ENCODE measurements at regions not wholly inside any gene's neighbourhood (a gene's known extent, or its start where the extent isn't known, plus 50 kb on each side); places are given as distances from the start of the nearest gene placed in this dataset.

DNA sequence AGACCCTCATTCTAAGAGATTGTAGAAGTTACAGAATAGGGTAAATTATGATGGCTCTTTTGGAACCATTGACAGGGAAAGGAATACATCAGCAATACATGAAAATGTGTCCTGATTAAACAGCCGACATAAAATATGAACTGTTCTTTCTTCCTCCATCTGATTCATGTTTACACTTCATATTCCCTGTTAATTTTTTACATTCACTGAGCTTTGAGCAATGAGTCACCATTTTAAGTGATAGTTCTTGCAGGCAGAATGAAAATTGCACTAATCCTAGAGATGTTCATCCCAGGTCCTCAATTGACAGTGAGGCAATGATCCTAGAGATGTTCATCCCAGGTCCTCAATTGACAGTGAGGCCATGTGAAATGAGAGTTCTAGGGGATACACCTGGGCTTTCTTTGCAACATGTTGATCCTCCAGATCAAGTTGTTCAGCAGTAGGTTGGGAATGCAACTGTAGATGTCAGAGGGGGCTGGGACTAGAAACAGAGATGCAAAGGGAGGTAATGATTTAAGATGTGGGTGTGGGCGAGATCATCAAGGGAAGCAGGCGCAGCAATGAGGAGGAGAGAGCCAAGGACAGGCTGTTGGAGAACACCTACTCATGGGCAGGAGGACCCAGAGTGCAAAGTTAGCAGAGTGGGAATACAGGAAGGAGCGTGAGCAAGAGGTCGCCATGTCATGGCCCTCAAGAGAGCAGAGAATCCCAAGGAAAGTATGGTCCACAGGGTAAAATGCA, 138.7 kb downstream of the ZNF365 start:
- Histone ChIP-seq H3K4me1 (ENCODE audit: control insufficient read depth in 1 of 2, insufficient read depth in 2 of 2, low read depth in 1 of 2, low read length in 1 of 2) (no peaks in the 10 kb centered on the region), H3K27me3 (ENCODE audit: insufficient read depth) (no peaks in the 10 kb centered on the region), H3K9ac (no peak overlapping the region), H4K20me1 (ENCODE audit: insufficient read depth) (no peaks in the 10 kb centered on the region), H3K27ac (ENCODE audit: low read depth in 2 of 2, low read length in 1 of 2) (no peak overlapping the region), H3K9me2 (no peaks in the 10 kb centered on the region), H3K79me2 (ENCODE audit: insufficient read depth) (no peaks in the 10 kb centered on the region), H3K36me3 (replicated peaks in 1 of 2; ENCODE audit: control insufficient read depth in 1 of 2, insufficient read depth in 2 of 2, low read length in 1 of 2) (no peaks in the 10 kb centered on the region), H3F3A (replicated peaks; ENCODE audit: insufficient read depth) (no peaks in the 10 kb centered on the region), H3K4me3 (ENCODE audit: low read depth in 2 of 2, low read length in 1 of 2) (no peak overlapping the region), H3K4me2 (no peak overlapping the region), H3K9me3 (no peaks in the 10 kb centered on the region), H2AFZ (ENCODE audit: low read depth) (no peak overlapping the region)
- ChIA-PET CTCF (no interaction called here), POLR2A (no interaction called here)
- TF ChIP-seq, protein P1, sequence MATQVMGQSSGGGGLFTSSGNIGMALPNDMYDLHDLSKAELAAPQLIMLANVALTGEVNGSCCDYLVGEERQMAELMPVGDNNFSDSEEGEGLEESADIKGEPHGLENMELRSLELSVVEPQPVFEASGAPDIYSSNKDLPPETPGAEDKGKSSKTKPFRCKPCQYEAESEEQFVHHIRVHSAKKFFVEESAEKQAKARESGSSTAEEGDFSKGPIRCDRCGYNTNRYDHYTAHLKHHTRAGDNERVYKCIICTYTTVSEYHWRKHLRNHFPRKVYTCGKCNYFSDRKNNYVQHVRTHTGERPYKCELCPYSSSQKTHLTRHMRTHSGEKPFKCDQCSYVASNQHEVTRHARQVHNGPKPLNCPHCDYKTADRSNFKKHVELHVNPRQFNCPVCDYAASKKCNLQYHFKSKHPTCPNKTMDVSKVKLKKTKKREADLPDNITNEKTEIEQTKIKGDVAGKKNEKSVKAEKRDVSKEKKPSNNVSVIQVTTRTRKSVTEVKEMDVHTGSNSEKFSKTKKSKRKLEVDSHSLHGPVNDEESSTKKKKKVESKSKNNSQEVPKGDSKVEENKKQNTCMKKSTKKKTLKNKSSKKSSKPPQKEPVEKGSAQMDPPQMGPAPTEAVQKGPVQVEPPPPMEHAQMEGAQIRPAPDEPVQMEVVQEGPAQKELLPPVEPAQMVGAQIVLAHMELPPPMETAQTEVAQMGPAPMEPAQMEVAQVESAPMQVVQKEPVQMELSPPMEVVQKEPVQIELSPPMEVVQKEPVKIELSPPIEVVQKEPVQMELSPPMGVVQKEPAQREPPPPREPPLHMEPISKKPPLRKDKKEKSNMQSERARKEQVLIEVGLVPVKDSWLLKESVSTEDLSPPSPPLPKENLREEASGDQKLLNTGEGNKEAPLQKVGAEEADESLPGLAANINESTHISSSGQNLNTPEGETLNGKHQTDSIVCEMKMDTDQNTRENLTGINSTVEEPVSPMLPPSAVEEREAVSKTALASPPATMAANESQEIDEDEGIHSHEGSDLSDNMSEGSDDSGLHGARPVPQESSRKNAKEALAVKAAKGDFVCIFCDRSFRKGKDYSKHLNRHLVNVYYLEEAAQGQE (IDR thresholded peaks at IDR 0.05; ENCODE audit: low read depth, low read length) = no peak
- TF ChIP-seq, protein P2, sequence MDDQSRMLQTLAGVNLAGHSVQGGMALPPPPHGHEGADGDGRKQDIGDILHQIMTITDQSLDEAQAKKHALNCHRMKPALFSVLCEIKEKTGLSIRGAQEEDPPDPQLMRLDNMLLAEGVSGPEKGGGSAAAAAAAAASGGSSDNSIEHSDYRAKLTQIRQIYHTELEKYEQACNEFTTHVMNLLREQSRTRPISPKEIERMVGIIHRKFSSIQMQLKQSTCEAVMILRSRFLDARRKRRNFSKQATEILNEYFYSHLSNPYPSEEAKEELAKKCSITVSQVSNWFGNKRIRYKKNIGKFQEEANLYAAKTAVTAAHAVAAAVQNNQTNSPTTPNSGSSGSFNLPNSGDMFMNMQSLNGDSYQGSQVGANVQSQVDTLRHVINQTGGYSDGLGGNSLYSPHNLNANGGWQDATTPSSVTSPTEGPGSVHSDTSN (IDR thresholded peaks at IDR 0.05) = no peak
- TF ChIP-seq NRF1 (IDR thresholded peaks at IDR 0.05; ENCODE audit: low read depth, low read length) (no peak), RAD21 (IDR thresholded peaks at IDR 0.05; ENCODE audit: low read length) (no peak), TAF1 (IDR thresholded peaks at IDR 0.05; ENCODE audit: borderline replicate concordance, low read depth, low read length) (no peak), RFX5 (IDR thresholded peaks at IDR 0.05; ENCODE audit: low read length) (no peak), YY1 (IDR thresholded peaks at IDR 0.05; ENCODE audit: low read depth) (no peak), FOXM1 (IDR thresholded peaks at IDR 0.05; ENCODE audit: low read depth) (no peak)
- 75% methylated on average over 5 of the region's 5 CpGs for WGBS (ENCODE audit: low lambda C conversion rate)
- no peak for DNase-seq

DNA sequence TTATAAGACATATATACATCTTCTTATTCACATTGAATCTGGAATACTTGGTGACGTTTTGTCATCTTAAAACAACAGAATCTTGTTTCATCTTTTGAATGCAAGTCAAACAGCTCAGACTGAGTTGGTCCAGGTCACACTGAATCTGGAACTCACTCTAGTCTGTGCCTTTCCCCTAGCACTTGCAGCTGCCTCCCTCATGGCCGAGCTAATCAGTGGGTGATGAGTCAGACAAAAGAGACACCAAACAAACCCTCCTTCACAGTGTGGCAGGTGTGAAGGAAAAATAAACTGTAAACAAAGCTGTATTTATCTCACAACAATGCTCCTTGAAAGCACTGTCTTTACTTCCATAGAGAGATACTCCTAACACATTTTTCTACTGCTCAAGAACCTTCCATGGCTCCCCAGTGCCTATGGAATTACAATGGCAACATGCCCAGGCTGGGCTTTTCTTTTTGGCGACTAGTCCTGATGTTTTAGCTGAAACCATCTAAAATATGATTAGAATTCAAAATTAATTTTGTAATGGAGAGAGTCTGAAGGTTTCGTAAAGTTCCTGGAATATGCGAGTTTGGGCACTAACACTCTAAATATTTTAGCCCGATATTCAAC, 140.0 kb downstream of the ZNF365 start:
- no peak overlapping the region for H3K27ac ChIP-seq (ENCODE audit: low read depth in 2 of 2, low read length in 1 of 2)
- no peaks in the 10 kb centered on the region for H3K79me2 ChIP-seq (ENCODE audit: insufficient read depth)
- no peaks in the 10 kb centered on the region for H3K9me3 ChIP-seq
- H3K9me2 ChIP-seq = no peaks in the 10 kb centered on the region
- no peak overlapping the region for H2AFZ ChIP-seq (ENCODE audit: low read depth)
- 65% methylated on average over 6 of the region's 6 CpGs for WGBS (ENCODE audit: low lambda C conversion rate)
- no peaks in the 10 kb centered on the region for H3F3A ChIP-seq (replicated peaks; ENCODE audit: insufficient read depth)
- no peaks in the 10 kb centered on the region for H4K20me1 ChIP-seq (ENCODE audit: insufficient read depth)
- CTCF ChIA-PET = no interaction called here
- no peak for DNase-seq
- no peaks in the 10 kb centered on the region for H3K27me3 ChIP-seq (ENCODE audit: insufficient read depth)
- POLR2A ChIA-PET = no interaction called here
- TF ChIP-seq TEAD4 (IDR thresholded peaks at IDR 0.05; ENCODE audit: borderline replicate concordance, insufficient read depth) (no peak), GATA2 (CRISPR knock-in tag; IDR thresholded peaks at IDR 0.05) (no peak), ELF1 (IDR thresholded peaks at IDR 0.05) (no peak), FOSL2 (IDR thresholded peaks at IDR 0.05; ENCODE audit: borderline replicate concordance, low read depth) (no peak), CHD2 (IDR thresholded peaks at IDR 0.05; ENCODE audit: low read length, partially characterized antibody) (no peak), RXRA (IDR thresholded peaks at IDR 0.05; ENCODE audit: borderline replicate concordance, low read depth) (no peak), JUND (IDR thresholded peaks at IDR 0.05) (no peak), MXI1 (IDR thresholded peaks at IDR 0.05; ENCODE audit: low read depth, low read length) (no peak), TCF12 (IDR thresholded peaks at IDR 0.05) (no peak)
- TF ChIP-seq, protein P3, sequence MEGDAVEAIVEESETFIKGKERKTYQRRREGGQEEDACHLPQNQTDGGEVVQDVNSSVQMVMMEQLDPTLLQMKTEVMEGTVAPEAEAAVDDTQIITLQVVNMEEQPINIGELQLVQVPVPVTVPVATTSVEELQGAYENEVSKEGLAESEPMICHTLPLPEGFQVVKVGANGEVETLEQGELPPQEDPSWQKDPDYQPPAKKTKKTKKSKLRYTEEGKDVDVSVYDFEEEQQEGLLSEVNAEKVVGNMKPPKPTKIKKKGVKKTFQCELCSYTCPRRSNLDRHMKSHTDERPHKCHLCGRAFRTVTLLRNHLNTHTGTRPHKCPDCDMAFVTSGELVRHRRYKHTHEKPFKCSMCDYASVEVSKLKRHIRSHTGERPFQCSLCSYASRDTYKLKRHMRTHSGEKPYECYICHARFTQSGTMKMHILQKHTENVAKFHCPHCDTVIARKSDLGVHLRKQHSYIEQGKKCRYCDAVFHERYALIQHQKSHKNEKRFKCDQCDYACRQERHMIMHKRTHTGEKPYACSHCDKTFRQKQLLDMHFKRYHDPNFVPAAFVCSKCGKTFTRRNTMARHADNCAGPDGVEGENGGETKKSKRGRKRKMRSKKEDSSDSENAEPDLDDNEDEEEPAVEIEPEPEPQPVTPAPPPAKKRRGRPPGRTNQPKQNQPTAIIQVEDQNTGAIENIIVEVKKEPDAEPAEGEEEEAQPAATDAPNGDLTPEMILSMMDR (IDR thresholded peaks at IDR 0.05) = no peak
- TF ChIP-seq, protein P2 (IDR thresholded peaks at IDR 0.05) = no peak
- H3K4me3 ChIP-seq (ENCODE audit: low read depth in 2 of 2, low read length in 1 of 2) = no peak overlapping the region
- H3K36me3 ChIP-seq (replicated peaks in 1 of 2; ENCODE audit: control insufficient read depth in 1 of 2, insufficient read depth in 2 of 2, low read length in 1 of 2) = no peaks in the 10 kb centered on the region
- no peaks in the 10 kb centered on the region for H3K4me1 ChIP-seq (ENCODE audit: control insufficient read depth in 1 of 2, insufficient read depth in 2 of 2, low read depth in 1 of 2, low read length in 1 of 2)
- no peak overlapping the region for H3K4me2 ChIP-seq
- H3K9ac ChIP-seq = no peak overlapping the region

Data from SK-N-SH (cell line).